ENCODE measurements at regions not wholly inside any gene's neighbourhood (a gene's known extent, or its start where the extent isn't known, plus 50 kb on each side); places are given as distances from the start of the nearest gene placed in this dataset.

GRCh38 chr20:54713727-54714126 lies 238.3 kb downstream of the DOK5 start:
- H4K5ac ChIP-seq (ENCODE audit: insufficient read length, low read depth, low read length), result no peak overlapping the region
- H3K27me3 ChIP-seq (ENCODE audit: insufficient read depth, low read length), result no peaks in the 10 kb centered on the region
- H3K9me3 Mint-ChIP-seq, result no peaks in the 10 kb centered on the region
- no peak for DNase-seq
- no peaks in the 10 kb centered on the region for H4K20me1 ChIP-seq (ENCODE audit: control insufficient read depth, insufficient read depth, insufficient read length)
- H3K4me2 ChIP-seq (ENCODE audit: insufficient read depth, insufficient read length, low read length), result no peak overlapping the region
- no peak overlapping the region for H3K18ac ChIP-seq (ENCODE audit: insufficient read length, low read depth, low read length)
- H2BK20ac ChIP-seq (ENCODE audit: low read depth, low read length, poor library complexity, severe bottlenecking), result no peak overlapping the region
- H2AFZ ChIP-seq (ENCODE audit: low read length), result no peak overlapping the region
- H3K27ac Mint-ChIP-seq, result no peak overlapping the region
- H2AK5ac ChIP-seq (ENCODE audit: insufficient read length, low read length), result no peak overlapping the region
- H2BK15ac ChIP-seq (ENCODE audit: low read depth, low read length), result no peak overlapping the region
- no peak overlapping the region for H3K4ac ChIP-seq (ENCODE audit: low read depth, low read length)
- no peaks in the 10 kb centered on the region for H3K9me3 ChIP-seq (ENCODE audit: control insufficient read depth, low read depth, low read length)
- no peaks in the 10 kb centered on the region for H3K36me3 Mint-ChIP-seq (ENCODE audit: insufficient read depth in 1 of 3, low read depth in 3 of 3)
- no peak overlapping the region for H3K9ac ChIP-seq (ENCODE audit: extremely low read depth, insufficient read length, low read length)
- no peak overlapping the region for H4K91ac ChIP-seq (ENCODE audit: insufficient read length, low read depth, low read length)
- no peak overlapping the region for H3K4me3 Mint-ChIP-seq
- H4K8ac ChIP-seq (replicated peaks; ENCODE audit: insufficient read length, low read depth, low read length), result no peak overlapping the region
- no peaks in the 10 kb centered on the region for H3K79me2 ChIP-seq (ENCODE audit: insufficient read depth, low read length)
- H3T11ph ChIP-seq (ENCODE audit: low read length), result no peak overlapping the region
- no peak overlapping the region for H2BK12ac ChIP-seq (ENCODE audit: insufficient read length, low read depth, low read length)
- no peaks in the 10 kb centered on the region for H3K23me2 ChIP-seq (ENCODE audit: insufficient read length, low read depth, low read length, poor library complexity, severe bottlenecking)
- TF ChIP-seq CTCF (conservative IDR thresholded peaks at IDR 0.05), result no peak
- H3K56ac ChIP-seq (ENCODE audit: insufficient read length, low read depth, low read length), result no peak overlapping the region
- peaks cover 3% of the 10 kb centered on the region for H3K27me3 Mint-ChIP-seq (ENCODE audit: low read depth)
- H2BK120ac ChIP-seq (ENCODE audit: low read depth, low read length, poor library complexity, severe bottlenecking), result no peak overlapping the region
- H3K14ac ChIP-seq (ENCODE audit: insufficient read depth, low read length), result no peak overlapping the region
- H3K4me1 ChIP-seq (ENCODE audit: insufficient read depth, low read length), result no peaks in the 10 kb centered on the region
- H2BK5ac ChIP-seq (ENCODE audit: insufficient read length, low read length), result no peak overlapping the region
- no peak overlapping the region for H3K27ac ChIP-seq (ENCODE audit: insufficient read length, low read depth, low read length)
- peaks cover 7 to 8% of the 10 kb centered on the region in 2 experiments; a peak in 3 of 4 replicates for H3K4me1 Mint-ChIP-seq
- H3K79me1 ChIP-seq (ENCODE audit: insufficient read depth, low read depth, low read length, poor library complexity, severe bottlenecking), result no peaks in the 10 kb centered on the region
- no CpG with 5 or more reads among the region's 4 CpGs for WGBS (ENCODE audit: extremely low coverage, insufficient read length, low lambda C conversion rate)
- no peak overlapping the region for H3K23ac ChIP-seq (ENCODE audit: insufficient read length, low read depth, low read length)

Data from H9 (cell line).